ENCODE measurements at regions not wholly inside any gene's neighbourhood (a gene's known extent, or its start where the extent isn't known, plus 50 kb on each side); places are given as distances from the start of the nearest gene placed in this dataset.

GRCh38 chrX:140343226-140343868 is 161.5 kb downstream of the SOX3 start:
- Histone ChIP-seq H3K79me2 (ENCODE audit: insufficient read depth, low read length) (no peaks in the 10 kb centered on the region), H3K36me3 (ENCODE audit: control insufficient read depth in 1 of 2, insufficient read depth in 2 of 2, low read length in 2 of 2) (no peaks in the 10 kb centered on the region), H3K4me1 (ENCODE audit: control insufficient read depth in 1 of 2, insufficient read depth in 2 of 2, low read length in 2 of 2) (no peaks in the 10 kb centered on the region), H3K27ac (ENCODE audit: low read depth, low read length) (no peak overlapping the region), H3K9me2 (ENCODE audit: insufficient read depth) (no peaks in the 10 kb centered on the region), H3K9ac (ENCODE audit: low read length) (no peak overlapping the region), H3K9me3 (ENCODE audit: control insufficient read depth in 1 of 2, insufficient read depth in 1 of 2, low read depth in 1 of 2, low read length in 2 of 2) (no peaks in the 10 kb centered on the region), H2AFZ (ENCODE audit: low read depth, low read length, poor library complexity, severe bottlenecking) (no peak overlapping the region), H3K4me2 (ENCODE audit: low read length) (no peak overlapping the region), H4K20me1 (ENCODE audit: insufficient read depth) (no peaks in the 10 kb centered on the region), H3K4me3 (replicated peaks in 1 of 2; ENCODE audit: low read depth in 1 of 2, low read length in 2 of 2) (no peak overlapping the region), H3K27me3 (ENCODE audit: insufficient read depth, low read length) (no peaks in the 10 kb centered on the region)
- TF ChIP-seq SIN3A (IDR thresholded peaks at IDR 0.05; ENCODE audit: low read depth): no peak
- TF ChIP-seq YY1 (IDR thresholded peaks at IDR 0.05; ENCODE audit: extremely low read depth, insufficient replicate concordance, low read depth, low read length): no peak
- no peak for TF ChIP-seq SP1 (IDR thresholded peaks at IDR 0.05; ENCODE audit: low read depth)
- TF ChIP-seq EZH2phosphoT487 (IDR thresholded peaks at IDR 0.05; ENCODE audit: borderline replicate concordance): no peak
- no peak for TF ChIP-seq POLR2AphosphoS5 (IDR thresholded peaks at IDR 0.05; ENCODE audit: low read depth, low read length)
- no peak for TF ChIP-seq CTCF (IDR thresholded peaks at IDR 0.05 in 2 of 3, conservative IDR thresholded peaks at IDR 0.05 in 1 of 3; ENCODE audit: borderline replicate concordance in 1 of 3, insufficient read depth in 1 of 3, low read depth in 2 of 3, low read length in 2 of 3)
- no peak for TF ChIP-seq CBX3 (IDR thresholded peaks at IDR 0.05; ENCODE audit: low read depth)
- no peak for TF ChIP-seq ZBTB33 (IDR thresholded peaks at IDR 0.05; ENCODE audit: extremely low read depth, insufficient replicate concordance, low read length)
- TF ChIP-seq POLR2A (IDR thresholded peaks at IDR 0.05; ENCODE audit: borderline replicate concordance, extremely low read depth, insufficient read depth, insufficient read length): no peak
- no peak for TF ChIP-seq FOSL1 (IDR thresholded peaks at IDR 0.05; ENCODE audit: low read depth)
- TF ChIP-seq SRF (IDR thresholded peaks at IDR 0.05; ENCODE audit: low read depth): no peak
- TF ChIP-seq, protein P1, sequence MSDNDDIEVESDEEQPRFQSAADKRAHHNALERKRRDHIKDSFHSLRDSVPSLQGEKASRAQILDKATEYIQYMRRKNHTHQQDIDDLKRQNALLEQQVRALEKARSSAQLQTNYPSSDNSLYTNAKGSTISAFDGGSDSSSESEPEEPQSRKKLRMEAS (IDR thresholded peaks at IDR 0.05): no peak
- no peak for TF ChIP-seq ZFX (IDR thresholded peaks at IDR 0.05)
- TF ChIP-seq, protein P2, sequence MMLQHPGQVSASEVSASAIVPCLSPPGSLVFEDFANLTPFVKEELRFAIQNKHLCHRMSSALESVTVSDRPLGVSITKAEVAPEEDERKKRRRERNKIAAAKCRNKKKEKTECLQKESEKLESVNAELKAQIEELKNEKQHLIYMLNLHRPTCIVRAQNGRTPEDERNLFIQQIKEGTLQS (IDR thresholded peaks at IDR 0.05): no peak
- no peak for TF ChIP-seq ELF1 (IDR thresholded peaks at IDR 0.05; ENCODE audit: borderline replicate concordance, low read depth)
- TF ChIP-seq TCF7L2 (IDR thresholded peaks at IDR 0.05; ENCODE audit: borderline replicate concordance, extremely low read depth, insufficient read depth, insufficient read length): no peak
- TF ChIP-seq RAD21 (IDR thresholded peaks at IDR 0.05; ENCODE audit: low read depth): no peak
- ChIA-PET POLR2A (no interaction called here), CTCF (no interaction called here), RAD21 (ENCODE audit: low non-redundant PET in 1 of 2, low total read pairs in 2 of 2, uncharacterized antibody in 2 of 2, unreplicated experiment in 2 of 2) (no interaction called here)
- intact Hi-C loops (cut with micrococcal nuclease): no loop called here
- no TSS peak for BruUV-seq (replicated peaks)
- DNase-seq (ENCODE audit: low read depth, low spot score) (no peak), ATAC-seq (no peak)

Data from HCT116 (cell line).